CD4-positive, alpha-beta T cell treated with Interleukin-1 beta for 1 hour (primary cell): ENCODE measurements at regions not wholly inside any gene's neighbourhood (a gene's known extent, or its start where the extent isn't known, plus 50 kb on each side); places are given as distances from the start of the nearest gene placed in this dataset.
A peak's percentile ranks its signal among the peaks of the same experiment; 100 is the strongest.
"Not testable (repeated sequence)": the region's sequence is repeated elsewhere in the genome, so short reads cannot be mapped to it uniquely, and the experiment has no call there.

Source experiments
- DNase-seq, 2 donors: peaks; one replicate each; pipeline ENCODE4 v3.0.0-alpha.2; 2020 to 2022

GRCh38 chr20:56689318-56689717 is 60.2 kb downstream of the TFAP2C start:
- no peak for DNase-seq

- DNase-seq = no peak
Measured at GRCh38 chr20:56689852-56690485, 60.9 kb downstream of the TFAP2C start.

GRCh38 chr20:56690531-56691175 is 61.5 kb downstream of the TFAP2C start:
- no peak for DNase-seq

- DNase-seq = no peak
Measured at GRCh38 chr20:56691325-56691998, 62.4 kb downstream of the TFAP2C start.

- DNase-seq = no peak
Measured at GRCh38 chr20:56693217-56693616, 64.1 kb downstream of the TFAP2C start.

- no peak for DNase-seq
Measured at GRCh38 chr20:56697476-56697875, 68.4 kb downstream of the TFAP2C start.

- no peak for DNase-seq
Measured at GRCh38 chr20:56698297-56698696, 69.2 kb downstream of the TFAP2C start.

GRCh38 chr20:56698749-56699148 is 69.6 kb downstream of the TFAP2C start:
- no peak for DNase-seq

- no peak for DNase-seq
Measured at GRCh38 chr20:56702931-56703840, 74.1 kb downstream of the TFAP2C start.

- no peak for DNase-seq
Measured at GRCh38 chr20:56706867-56707360, 77.8 kb downstream of the TFAP2C start.

- DNase-seq = no peak
Measured at GRCh38 chr20:56708991-56709390, 79.9 kb downstream of the TFAP2C start.

GRCh38 chr20:56710125-56710524 is 81.0 kb downstream of the TFAP2C start:
- no peak for DNase-seq

- not testable (repeated sequence) for DNase-seq
Measured at GRCh38 chr20:56710577-56710976, 81.5 kb downstream of the TFAP2C start.

GRCh38 chr20:56711018-56711417 is 81.9 kb downstream of the TFAP2C start:
- DNase-seq = no peak

GRCh38 chr20:56715309-56715708 is 86.2 kb downstream of the TFAP2C start:
- no peak for DNase-seq

GRCh38 chr20:56715902-56716519 is 86.9 kb downstream of the TFAP2C start:
- no peak for DNase-seq

- DNase-seq = no peak
Measured at GRCh38 chr20:56716806-56717205, 87.7 kb downstream of the TFAP2C start.

GRCh38 chr20:56718816-56719215 is 89.7 kb downstream of the TFAP2C start:
- no peak for DNase-seq

GRCh38 chr20:56720620-56721213 is 91.6 kb downstream of the TFAP2C start:
- no peak for DNase-seq

GRCh38 chr20:56722042-56722441 is 92.9 kb downstream of the TFAP2C start:
- peak in 1 of 2 donors; percentile 7 for DNase-seq

- no peak for DNase-seq
Measured at GRCh38 chr20:56723331-56723730, 94.2 kb downstream of the TFAP2C start.

GRCh38 chr20:56724241-56724757 is 95.2 kb downstream of the TFAP2C start:
- DNase-seq = no peak
